ENCODE measurements at regions not wholly inside any gene's neighbourhood (a gene's known extent, or its start where the extent isn't known, plus 50 kb on each side); places are given as distances from the start of the nearest gene placed in this dataset.

GRCh38 chr13:110034031-110034549 is 247.7 kb upstream of the IRS2 start:
- DNase-seq, result no peak
- H3K9me3 Mint-ChIP-seq, result no peaks in the 10 kb centered on the region
- no peak overlapping the region for H3K4me3 Mint-ChIP-seq
- H3K27me3 Mint-ChIP-seq (ENCODE audit: low read depth in 3 of 3), result peaks cover 0 to 4% (median 2%) of the 10 kb centered on the region in 3 donors
- H3K4me1 Mint-ChIP-seq, result no peaks in the 10 kb centered on the region
- no peaks in the 10 kb centered on the region for H3K36me3 Mint-ChIP-seq
- H3K27ac Mint-ChIP-seq, result no peak overlapping the region

- Mint-ChIP-seq H3K36me3 (no peaks in the 10 kb centered on the region), H3K27me3 (ENCODE audit: low read depth in 3 of 3) (peaks cover 0 to 7% (median 5%) of the 10 kb centered on the region in 3 donors), H3K9me3 (no peaks in the 10 kb centered on the region), H3K27ac (no peak overlapping the region), H3K4me3 (no peak overlapping the region), H3K4me1 (no peaks in the 10 kb centered on the region)
- no peak for DNase-seq
These were observed 246.6 kb upstream of the IRS2 start for GRCh38 chr13:110032969-110033368.

GRCh38 chr13:110030394-110030928 is 244.1 kb upstream of the IRS2 start:
- Mint-ChIP-seq H3K36me3 (no peaks in the 10 kb centered on the region), H3K4me1 (no peaks in the 10 kb centered on the region), H3K27me3 (ENCODE audit: low read depth in 3 of 3) (peaks cover 3 to 8% (median 7%) of the 10 kb centered on the region in 3 donors), H3K9me3 (no peaks in the 10 kb centered on the region), H3K4me3 (no peak overlapping the region), H3K27ac (no peak overlapping the region)
- no peak for DNase-seq

- no peaks in the 10 kb centered on the region for H3K9me3 Mint-ChIP-seq
- H3K27ac Mint-ChIP-seq, result no peak overlapping the region
These were observed 242.6 kb upstream of the IRS2 start for GRCh38 chr13:110028838-110029621.

GRCh38 chr13:110028311-110028710 is 241.9 kb upstream of the IRS2 start:
- Mint-ChIP-seq H3K27me3 (ENCODE audit: low read depth in 3 of 3) (peaks cover 3 to 6% (median 6%) of the 10 kb centered on the region in 3 donors), H3K9me3 (no peaks in the 10 kb centered on the region), H3K4me1 (no peaks in the 10 kb centered on the region), H3K36me3 (no peaks in the 10 kb centered on the region), H3K4me3 (no peak overlapping the region), H3K27ac (no peak overlapping the region)
- DNase-seq, result no peak

More at GRCh38 chr13:110028838-110029621, 242.6 kb upstream of the IRS2 start:
- H3K36me3 Mint-ChIP-seq, result no peaks in the 10 kb centered on the region
- no peak overlapping the region for H3K4me3 Mint-ChIP-seq
- no peak for DNase-seq
- no peaks in the 10 kb centered on the region for H3K4me1 Mint-ChIP-seq
- H3K27me3 Mint-ChIP-seq (ENCODE audit: low read depth in 3 of 3), result peaks cover 3 to 6% (median 6%) of the 10 kb centered on the region in 3 donors

GRCh38 chr13:110027470-110028240 is 241.3 kb upstream of the IRS2 start:
- H3K4me1 Mint-ChIP-seq, result no peaks in the 10 kb centered on the region
- no peaks in the 10 kb centered on the region for H3K9me3 Mint-ChIP-seq
- H3K4me3 Mint-ChIP-seq, result no peak overlapping the region
- H3K27me3 Mint-ChIP-seq (ENCODE audit: low read depth in 3 of 3), result peaks cover 3 to 6% (median 6%) of the 10 kb centered on the region in 3 donors
- no peak overlapping the region for H3K27ac Mint-ChIP-seq
- no peak for DNase-seq
- H3K36me3 Mint-ChIP-seq, result no peaks in the 10 kb centered on the region

GRCh38 chr13:110024645-110024980 is 238.2 kb upstream of the IRS2 start:
- Mint-ChIP-seq H3K4me1 (no peaks in the 10 kb centered on the region), H3K9me3 (peaks cover 0 to 5% (median 0%) of the 10 kb centered on the region in 6 donors), H3K36me3 (no peaks in the 10 kb centered on the region), H3K27ac (no peak overlapping the region), H3K4me3 (no peak overlapping the region), H3K27me3 (ENCODE audit: low read depth in 3 of 3) (peaks cover 3 to 6% (median 5%) of the 10 kb centered on the region in 3 donors)
- DNase-seq, result no peak

- H3K27me3 Mint-ChIP-seq (ENCODE audit: low read depth in 3 of 3), result peaks cover 3 to 6% (median 5%) of the 10 kb centered on the region in 3 donors
- H3K9me3 Mint-ChIP-seq, result peaks cover 0 to 5% (median 0%) of the 10 kb centered on the region in 6 donors
- DNase-seq, result no peak
- no peaks in the 10 kb centered on the region for H3K4me1 Mint-ChIP-seq
- no peak overlapping the region for H3K4me3 Mint-ChIP-seq
- no peak overlapping the region for H3K27ac Mint-ChIP-seq
- H3K36me3 Mint-ChIP-seq, result no peaks in the 10 kb centered on the region
These were observed 237.6 kb upstream of the IRS2 start for GRCh38 chr13:110023729-110024644.

- Mint-ChIP-seq H3K9me3 (peaks cover 0 to 5% (median 0%) of the 10 kb centered on the region in 6 donors), H3K27me3 (ENCODE audit: low read depth in 3 of 3) (peaks cover 0 to 2% (median 0%) of the 10 kb centered on the region in 3 donors), H3K4me3 (no peak overlapping the region), H3K4me1 (no peaks in the 10 kb centered on the region), H3K36me3 (no peaks in the 10 kb centered on the region), H3K27ac (no peak overlapping the region)
- DNase-seq, result no peak
These were observed 231.6 kb upstream of the IRS2 start for GRCh38 chr13:110018009-110018408.

- Mint-ChIP-seq H3K9me3 (peaks cover 0 to 5% (median 0%) of the 10 kb centered on the region in 6 donors), H3K27ac (no peak overlapping the region), H3K4me3 (no peak overlapping the region), H3K36me3 (no peaks in the 10 kb centered on the region), H3K27me3 (ENCODE audit: low read depth in 3 of 3) (peaks cover 0 to 2% (median 0%) of the 10 kb centered on the region in 3 donors), H3K4me1 (no peaks in the 10 kb centered on the region)
- no peak for DNase-seq
These were observed 231.0 kb upstream of the IRS2 start for GRCh38 chr13:110017379-110017778.

- H3K4me1 Mint-ChIP-seq, result no peaks in the 10 kb centered on the region
- no peaks in the 10 kb centered on the region for H3K9me3 Mint-ChIP-seq
- no peaks in the 10 kb centered on the region for H3K36me3 Mint-ChIP-seq
- no peaks in the 10 kb centered on the region for H3K27me3 Mint-ChIP-seq (ENCODE audit: low read depth in 3 of 3)
- no peak for DNase-seq
- no peak overlapping the region for H3K4me3 Mint-ChIP-seq
- H3K27ac Mint-ChIP-seq, result no peak overlapping the region
These were observed 228.9 kb upstream of the IRS2 start for GRCh38 chr13:110015253-110015652.

GRCh38 chr13:110014719-110015118 is 228.3 kb upstream of the IRS2 start:
- Mint-ChIP-seq H3K27ac (no peak overlapping the region), H3K36me3 (no peaks in the 10 kb centered on the region), H3K4me3 (no peak overlapping the region), H3K9me3 (no peaks in the 10 kb centered on the region), H3K27me3 (ENCODE audit: low read depth in 3 of 3) (no peaks in the 10 kb centered on the region), H3K4me1 (no peaks in the 10 kb centered on the region)
- no peak for DNase-seq

- Mint-ChIP-seq H3K27ac (no peak overlapping the region), H3K9me3 (no peaks in the 10 kb centered on the region), H3K4me3 (no peak overlapping the region)
These were observed 225.8 kb upstream of the IRS2 start for GRCh38 chr13:110012102-110012739.

More at GRCh38 chr13:110012102-110012739, 225.8 kb upstream of the IRS2 start:
- Mint-ChIP-seq H3K4me1 (no peaks in the 10 kb centered on the region), H3K36me3 (no peaks in the 10 kb centered on the region), H3K27me3 (ENCODE audit: low read depth in 3 of 3) (no peaks in the 10 kb centered on the region)
- no peak for DNase-seq
